NCI-H510A (cell line): ENCODE measurements at regions not wholly inside any gene's neighbourhood (a gene's known extent, or its start where the extent isn't known, plus 50 kb on each side); places are given as distances from the start of the nearest gene placed in this dataset.
"Not testable (repeated sequence)": the region's sequence is repeated elsewhere in the genome, so short reads cannot be mapped to it uniquely, and the experiment has no call there.

ENCODE experiments used
- DNase-seq: peaks from one replicate; lab custom pipeline; 2025; lab: John Stamatoyannopoulos, UW

- DNase-seq: no peak
Measured at GRCh38 chr2:52387937-52388590, 1356.1 kb upstream of the NRXN1 start.

DNA sequence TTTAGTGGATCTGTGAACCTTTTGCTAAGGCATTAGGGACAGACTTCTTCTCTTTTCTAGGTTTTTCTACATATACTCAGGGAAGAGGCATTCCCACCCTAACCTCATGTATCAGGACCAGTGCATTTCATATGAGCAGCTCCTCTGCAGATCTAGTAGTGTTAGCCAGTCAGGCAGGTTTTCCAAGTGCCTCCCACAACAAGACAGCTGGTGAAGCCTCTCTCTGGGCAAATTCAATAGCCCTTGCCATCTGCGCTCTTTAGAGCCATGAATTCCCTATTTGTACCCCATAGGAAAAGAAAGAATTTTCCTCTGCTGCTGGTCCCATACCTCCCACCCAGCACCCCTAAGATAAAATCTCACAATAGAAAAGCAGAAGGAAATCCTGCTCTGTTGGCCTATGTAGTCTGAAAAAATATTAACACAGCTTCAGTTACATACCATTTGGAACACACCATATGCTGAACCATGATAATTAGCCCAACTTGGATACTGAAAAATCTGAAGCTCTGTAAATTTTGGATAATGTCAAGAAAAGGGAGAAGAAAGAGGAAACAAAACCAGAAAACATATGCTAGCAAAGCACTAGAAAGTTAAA is 1354.6 kb upstream of the NRXN1 start:
- DNase-seq: peak; percentile 69

- DNase-seq: no peak
Measured at GRCh38 chr2:52383541-52383940, 1351.6 kb upstream of the NRXN1 start.

GRCh38 chr2:52369178-52369577 is 1337.2 kb upstream of the NRXN1 start:
- no peak for DNase-seq

DNA sequence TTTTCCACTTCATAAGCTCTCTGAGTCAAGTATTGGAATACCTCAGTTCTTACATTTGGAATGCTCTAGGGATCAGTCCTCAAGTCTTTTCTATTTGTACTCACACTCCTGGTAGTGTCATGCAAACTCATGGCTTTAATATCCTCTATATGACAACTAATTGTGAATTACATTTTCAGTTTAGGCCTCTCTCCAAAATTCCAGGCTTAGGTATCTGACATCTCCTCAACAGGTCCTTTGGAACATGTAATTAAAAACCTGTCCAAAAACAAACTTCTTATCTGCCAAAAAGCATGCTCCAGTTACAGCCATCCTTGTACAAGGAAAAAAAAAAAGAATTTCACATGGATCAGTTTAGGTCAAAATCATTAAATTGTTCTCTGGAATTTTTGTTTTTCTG is 1336.2 kb upstream of the NRXN1 start:
- DNase-seq: no peak

- no peak for DNase-seq
Measured at GRCh38 chr2:52365946-52366345, 1334.0 kb upstream of the NRXN1 start.

DNA sequence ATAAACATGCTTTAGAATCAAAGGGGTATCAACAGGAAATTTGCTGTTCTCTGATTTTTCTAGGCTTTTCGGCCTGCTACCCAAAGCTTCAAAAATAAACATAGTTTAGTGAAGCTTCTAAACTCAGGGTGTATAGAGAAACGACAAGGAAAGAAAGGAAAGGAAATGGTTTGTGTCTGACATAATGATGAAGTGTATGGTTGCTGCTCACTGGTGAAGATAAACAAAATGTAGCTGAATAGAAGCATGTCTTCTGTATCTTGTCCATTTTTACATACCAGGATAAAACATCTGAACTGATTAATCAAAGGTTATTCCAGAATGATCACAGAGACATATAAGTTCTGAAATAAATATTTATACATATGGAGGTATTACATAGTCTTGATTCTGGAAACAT is 1324.6 kb upstream of the NRXN1 start:
- DNase-seq: no peak

DNA sequence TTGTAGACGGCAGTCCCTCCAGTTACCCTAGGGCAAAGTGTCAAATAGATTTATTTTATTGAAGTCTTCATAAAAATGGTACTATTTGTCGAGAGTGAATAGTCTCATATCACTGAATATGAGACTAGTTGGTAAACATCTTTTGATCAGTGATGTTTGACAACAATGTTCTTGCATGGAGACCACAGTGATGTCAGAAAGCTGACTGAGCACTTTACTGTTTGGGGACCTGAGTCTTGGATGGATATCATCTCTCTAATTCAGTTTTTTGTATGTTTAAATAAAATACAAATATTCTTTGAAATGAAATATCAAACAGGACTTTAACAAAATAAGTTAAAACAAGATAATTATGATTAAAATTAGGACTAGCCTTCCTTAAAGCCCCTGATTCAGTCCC is 1315.4 kb upstream of the NRXN1 start:
- no peak for DNase-seq

DNA sequence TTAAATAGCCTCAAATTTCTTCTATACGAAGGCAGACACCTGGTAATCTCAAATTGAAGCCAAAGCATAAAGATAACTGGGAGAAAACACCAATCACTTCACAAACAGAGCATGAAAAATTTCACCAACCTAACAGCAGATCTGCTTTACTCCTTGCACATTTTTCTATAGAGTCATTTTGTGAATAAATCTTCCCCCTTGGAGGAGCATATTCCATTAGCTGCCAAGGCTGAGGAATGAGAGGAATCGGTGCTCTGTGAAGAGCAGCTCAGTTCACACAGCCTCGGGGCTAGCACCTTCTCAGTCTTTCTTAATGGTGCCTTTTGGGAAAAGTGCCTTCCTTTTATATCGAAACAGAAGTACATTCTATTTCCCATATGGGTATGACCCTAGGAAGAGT is 1313.7 kb upstream of the NRXN1 start:
- DNase-seq: no peak

GRCh38 chr2:52345082-52345481 is 1313.2 kb upstream of the NRXN1 start:
- DNase-seq: no peak

- no peak for DNase-seq
Measured at GRCh38 chr2:52343706-52344266, 1311.9 kb upstream of the NRXN1 start.

DNA sequence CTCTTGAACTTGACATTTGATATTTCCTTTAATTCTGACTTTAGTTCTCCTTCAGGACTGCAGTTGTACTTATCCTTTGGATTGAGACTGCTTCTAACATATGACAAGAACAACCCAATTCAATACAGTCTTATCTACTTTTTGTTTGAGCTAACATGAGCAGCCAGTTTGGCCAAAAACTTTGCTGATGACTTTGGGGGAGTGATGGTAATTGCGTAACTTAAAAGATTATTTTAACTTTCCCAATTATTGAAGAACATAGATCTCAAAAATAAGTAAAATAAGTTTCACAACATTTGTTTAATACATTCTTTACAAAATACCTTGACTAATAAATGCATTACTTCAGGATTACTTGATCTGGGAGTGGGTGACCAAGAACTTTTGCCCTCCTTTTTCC is 1311.1 kb upstream of the NRXN1 start:
- DNase-seq: no peak

GRCh38 chr2:52342458-52342857 is 1310.5 kb upstream of the NRXN1 start:
- DNase-seq: no peak

- DNase-seq: no peak
Measured at GRCh38 chr2:52341732-52342131, 1309.8 kb upstream of the NRXN1 start.

DNA sequence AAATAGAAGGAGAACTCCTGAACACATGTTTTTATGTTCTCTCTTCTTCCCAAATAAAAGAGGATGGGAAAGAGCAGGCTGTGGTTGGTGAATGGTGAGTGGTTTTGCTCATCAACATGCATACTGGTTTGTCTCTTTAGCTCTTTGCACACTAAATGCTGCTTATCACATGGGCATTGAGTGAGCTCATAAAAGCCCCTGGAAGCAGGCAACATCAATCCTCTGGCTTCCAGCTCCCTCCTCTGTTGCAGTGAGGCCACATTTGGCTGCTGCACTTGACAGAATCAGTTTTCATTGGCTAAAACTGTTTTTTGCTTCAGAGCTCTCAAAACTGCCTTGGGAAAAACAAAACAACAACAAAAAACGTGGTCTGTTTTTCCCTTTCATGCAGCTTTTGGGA is 1308.2 kb upstream of the NRXN1 start:
- no peak for DNase-seq

GRCh38 chr2:52337786-52338185 is 1305.9 kb upstream of the NRXN1 start:
- DNase-seq: not testable (repeated sequence)

DNA sequence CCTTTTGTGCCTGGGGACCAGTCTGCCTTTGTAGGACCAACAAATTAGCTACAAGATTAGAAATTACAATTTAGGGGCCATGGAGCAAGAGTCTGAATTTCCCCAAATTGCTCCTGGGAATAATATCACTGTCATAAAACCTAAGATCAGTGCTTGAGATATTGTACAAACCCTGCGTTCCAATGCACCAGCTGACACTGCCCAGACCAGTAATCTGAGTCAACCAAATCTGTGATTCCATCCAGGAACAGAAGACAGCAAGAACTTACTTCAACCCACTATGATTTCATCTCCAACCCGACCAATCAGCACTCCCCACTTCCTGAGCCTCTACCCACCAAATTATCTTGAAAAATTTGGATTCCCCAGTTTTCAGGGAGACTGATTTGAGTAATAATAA is 1305.0 kb upstream of the NRXN1 start:
- no peak for DNase-seq

DNA sequence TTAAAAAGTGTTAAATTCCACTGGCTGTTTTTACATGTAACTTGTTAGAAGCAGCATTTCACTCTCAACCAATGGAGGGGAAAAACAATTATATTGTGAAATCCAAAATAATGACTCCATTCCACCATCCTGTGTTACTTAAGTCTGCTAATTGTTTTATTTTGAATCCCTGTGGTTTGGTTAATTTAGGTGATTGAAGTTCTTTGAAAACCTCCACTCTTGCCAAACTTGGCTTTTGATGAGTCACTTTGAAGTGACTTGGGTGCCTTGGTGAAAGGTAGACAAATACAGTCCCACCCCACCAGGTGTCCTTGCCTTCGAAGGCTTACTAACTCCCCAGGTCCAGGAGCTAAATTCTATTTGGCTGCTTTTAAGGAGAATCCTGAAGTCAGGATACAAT is 1303.8 kb upstream of the NRXN1 start:
- DNase-seq: no peak

GRCh38 chr2:52334185-52334584 is 1302.3 kb upstream of the NRXN1 start:
- no peak for DNase-seq

- DNase-seq: no peak
Measured at GRCh38 chr2:52327641-52328040, 1295.7 kb upstream of the NRXN1 start.

- no peak for DNase-seq
Measured at GRCh38 chr2:52314231-52314630, 1282.3 kb upstream of the NRXN1 start.

GRCh38 chr2:52312486-52312885 is 1280.6 kb upstream of the NRXN1 start:
- no peak for DNase-seq

GRCh38 chr2:52311862-52312261 is 1279.9 kb upstream of the NRXN1 start:
- no peak for DNase-seq

GRCh38 chr2:52308156-52308555 is 1276.2 kb upstream of the NRXN1 start:
- DNase-seq: no peak
